VCaP (cell line): ENCODE measurements at regions not wholly inside any gene's neighbourhood (a gene's known extent, or its start where the extent isn't known, plus 50 kb on each side); places are given as distances from the start of the nearest gene placed in this dataset.

Source experiments
- H3K27ac ChIP-seq: fragments of 450-650 bp; 2 replicates; pipeline ENCODE4 v1.5.1; 2017
- CTCF ChIP-seq: fragments of 450-650 bp; conservative IDR thresholded peaks from 2 replicates; pipeline ENCODE4 v1.5.1; 2017; ENCODE audit warnings: mild to moderate bottlenecking, moderate library complexity

DNA sequence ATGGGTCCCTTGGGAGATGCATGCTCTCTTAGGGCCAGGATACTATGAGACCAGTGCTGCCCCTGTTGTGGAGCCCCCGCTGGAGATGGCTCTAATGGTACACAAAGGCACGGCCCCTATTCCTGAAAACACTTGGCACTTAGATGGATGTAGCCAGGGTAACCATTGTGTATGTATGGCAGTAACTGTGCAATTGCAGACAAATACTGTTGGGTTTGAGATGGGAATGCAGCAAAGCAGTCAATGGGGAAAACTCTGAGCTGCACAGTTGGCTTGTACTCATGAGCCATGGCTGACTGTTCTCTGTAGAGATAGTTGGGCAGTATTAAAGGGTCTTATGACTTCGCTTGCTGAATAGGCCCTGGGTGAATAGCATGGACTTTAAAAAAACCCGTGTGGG lies 67.9 kb upstream of the NPAP1 start:
- H3K27ac ChIP-seq = no peak overlapping the region
- TF ChIP-seq CTCF = no peak

DNA sequence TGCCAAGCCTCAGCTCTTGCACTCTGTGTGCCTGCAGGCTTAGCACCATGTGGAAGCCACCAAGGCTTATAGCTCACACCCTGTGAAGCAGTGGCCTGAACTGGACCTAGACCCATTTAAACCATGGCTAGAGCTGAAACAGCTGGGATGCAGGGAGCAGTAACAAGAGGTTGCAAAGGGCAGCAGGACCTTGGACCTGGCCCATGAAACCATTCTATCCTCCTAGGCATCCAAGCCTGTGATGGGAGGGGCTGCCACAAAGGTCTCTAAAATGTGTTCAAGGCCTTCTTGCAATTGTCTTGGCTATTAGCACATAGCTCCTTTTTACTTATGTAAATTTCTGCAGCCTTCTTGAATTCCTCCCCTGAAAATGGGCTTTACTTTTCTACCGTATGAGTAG lies 57.9 kb upstream of the NPAP1 start:
- H3K27ac ChIP-seq = no peak overlapping the region
- no peak for TF ChIP-seq CTCF

- no peak for TF ChIP-seq CTCF
- H3K27ac ChIP-seq = no peak overlapping the region
Observed at GRCh38 chr15:24621630-24622215, 53.9 kb upstream of the NPAP1 start.
